ENCODE measurements at regions not wholly inside any gene's neighbourhood (a gene's known extent, or its start where the extent isn't known, plus 50 kb on each side); places are given as distances from the start of the nearest gene placed in this dataset.

- no peak for TF ChIP-seq SYNCRIP (IDR thresholded peaks at IDR 0.05; ENCODE audit: insufficient read depth, low read depth, low read length)
- no peak for TF ChIP-seq TRIM24 (CRISPR knock-in tag; IDR thresholded peaks at IDR 0.05)
- TF ChIP-seq PRDM15 (CRISPR knock-in tag; IDR thresholded peaks at IDR 0.05), result no peak
- no peak for TF ChIP-seq FLYWCH1 (CRISPR knock-in tag; IDR thresholded peaks at IDR 0.05)
- no peak for TF ChIP-seq WIZ (CRISPR knock-in tag; IDR thresholded peaks at IDR 0.05)
- TF ChIP-seq GATAD2A (CRISPR knock-in tag; IDR thresholded peaks at IDR 0.05), result no peak
- no peak for TF ChIP-seq SRSF4 (IDR thresholded peaks at IDR 0.05; ENCODE audit: low read depth, low read length, poor library complexity, severe bottlenecking)
- no peak for TF ChIP-seq TAF15 (IDR thresholded peaks at IDR 0.05; ENCODE audit: low read depth, low read length, poor library complexity, severe bottlenecking)
- TF ChIP-seq ZNF274 (CRISPR knock-in tag; IDR thresholded peaks at IDR 0.05), result no peak
- TF ChIP-seq KLF13 (CRISPR knock-in tag; IDR thresholded peaks at IDR 0.05), result no peak
Measured at GRCh38 chr5:144778561-144778960, 607.9 kb downstream of the KCTD16 start (continued).

GRCh38 chr5:144774197-144774596 is 603.5 kb downstream of the KCTD16 start:
- BruUV-seq (replicated peaks), result no TSS peak
- H3K27ac ChIP-seq (ENCODE audit: extremely low read length, insufficient read depth, low read length), result no peak overlapping the region
- WGBS (ENCODE audit: low lambda C conversion rate), result 0% methylated on average over 1 of the region's 1 CpG
- intact Hi-C loops (cut with micrococcal nuclease; ENCODE audit: unreplicated experiment), result no loop called here
- H3K27me3 ChIP-seq (ENCODE audit: control insufficient read depth in 1 of 2, insufficient read depth in 2 of 2, low read length in 2 of 2), result no peaks in the 10 kb centered on the region
- no peak overlapping the region for H3K9ac ChIP-seq (ENCODE audit: insufficient read depth, low read depth, low read length)
- FAIRE-seq, result no peak
- no peaks in the 10 kb centered on the region for H3K79me2 ChIP-seq (ENCODE audit: insufficient read depth, low read length)
- H3K36me3 ChIP-seq (replicated peaks in 1 of 2; ENCODE audit: control insufficient read depth in 1 of 2, insufficient read depth in 2 of 2, low read length in 2 of 2), result no peaks in the 10 kb centered on the region
- H2AFZ ChIP-seq (ENCODE audit: low read length), result no peak overlapping the region
- in situ Hi-C loops (cut with HindIII; ENCODE audit: extremely low pct_ligation_motif_present, low pct_unique_long_range_greater_than_20kb), result no loop called here
- no peak for ATAC-seq
- CTCF ChIA-PET (ENCODE audit: low intra/inter-chr PET ratio, low total read pairs), result no interaction called here
- H3K4me1 ChIP-seq (ENCODE audit: insufficient read depth, low read length), result no peaks in the 10 kb centered on the region
- no peaks in the 10 kb centered on the region for H4K20me1 ChIP-seq (ENCODE audit: insufficient read depth, low read length)
- H3K4me3 ChIP-seq (replicated peaks in 1 of 3; ENCODE audit: insufficient read depth in 1 of 3, low read depth in 2 of 3, low read length in 3 of 3), result no peak overlapping the region
- no peak overlapping the region for H3K4me2 ChIP-seq (ENCODE audit: low read depth, low read length)
- H3K9me3 ChIP-seq (ENCODE audit: low read length), result no peaks in the 10 kb centered on the region
- no peak for DNase-seq (ENCODE audit: low spot score)
- POLR2A ChIA-PET, result no interaction called here
- no peak for TF ChIP-seq SCMH1 (CRISPR knock-in tag; IDR thresholded peaks at IDR 0.05; ENCODE audit: borderline replicate concordance)
- TF ChIP-seq ZHX1 (CRISPR knock-in tag; IDR thresholded peaks at IDR 0.05; ENCODE audit: low read depth), result no peak
- TF ChIP-seq FOXP4 (CRISPR knock-in tag; IDR thresholded peaks at IDR 0.05), result no peak
- no peak for TF ChIP-seq SKI (IDR thresholded peaks at IDR 0.05; ENCODE audit: partially characterized antibody)
- no peak for TF ChIP-seq TIGD3 (CRISPR knock-in tag; IDR thresholded peaks at IDR 0.05; ENCODE audit: borderline replicate concordance)

Measured in HepG2 (cell line).